Fibroblast of villous mesenchyme (primary cell): ENCODE measurements at regions not wholly inside any gene's neighbourhood (a gene's known extent, or its start where the extent isn't known, plus 50 kb on each side); places are given as distances from the start of the nearest gene placed in this dataset.

Source experiments
- DNase-seq: peaks from one replicate; pipeline ENCODE4 v3.0.0-alpha.2; 2010; ENCODE audit warnings: low read depth
- H3K4me3 ChIP-seq: 2 replicates; pipeline ENCODE4 v1.5.1; 2011; ENCODE audit warnings: low read depth, mild to moderate bottlenecking, low read length
- CTCF ChIP-seq: IDR thresholded peaks from 2 replicates; pipeline ENCODE4 v1.5.1; 2012; ENCODE audit warnings: low read depth, mild to moderate bottlenecking, low read length; ENCODE audit not compliant: insufficient read depth

DNA sequence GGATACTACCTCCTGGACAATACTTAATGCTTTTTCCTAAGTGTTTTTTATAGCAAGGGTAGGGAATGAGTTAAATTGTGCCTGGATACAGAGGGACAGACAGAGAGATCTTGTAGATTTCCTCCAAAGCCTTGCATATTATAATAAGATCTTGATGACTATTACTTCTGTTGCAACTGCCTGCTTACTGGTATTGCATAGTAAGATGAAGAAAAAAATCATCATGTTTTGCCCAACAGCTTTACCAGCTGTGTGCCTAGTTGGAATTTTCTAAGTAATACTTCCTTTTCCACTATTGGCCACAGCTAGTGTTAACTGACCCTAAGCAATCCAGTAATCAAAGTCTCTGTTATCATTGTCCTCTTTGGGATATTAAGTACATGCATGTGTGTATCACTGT, 139.0 kb downstream of the DCK start:
- H3K4me3 ChIP-seq: no peak overlapping the region
- DNase-seq: peak; percentile 18
- no peak for TF ChIP-seq CTCF

DNA sequence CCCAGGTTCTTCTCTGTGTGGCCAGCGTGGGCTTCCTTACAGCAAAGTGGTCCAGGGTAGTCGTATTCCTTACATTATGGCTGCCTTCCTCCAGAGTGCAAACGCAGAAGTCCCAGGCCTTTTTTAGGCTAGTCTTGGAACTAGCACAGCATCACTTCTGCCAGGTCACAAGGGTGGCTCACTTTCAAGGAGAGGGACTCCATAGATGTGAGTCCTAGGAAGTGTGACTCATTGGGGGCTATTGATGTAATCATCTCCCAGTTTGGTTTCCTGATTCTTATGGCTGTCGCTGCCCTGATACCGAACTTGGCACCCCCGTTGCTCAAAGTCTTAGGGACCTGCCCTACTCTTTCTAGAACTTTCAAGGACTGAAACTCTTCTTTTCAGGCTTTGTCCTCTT, 140.0 kb downstream of the DCK start:
- TF ChIP-seq CTCF: no peak
- no peak for DNase-seq
- no peak overlapping the region for H3K4me3 ChIP-seq

DNA sequence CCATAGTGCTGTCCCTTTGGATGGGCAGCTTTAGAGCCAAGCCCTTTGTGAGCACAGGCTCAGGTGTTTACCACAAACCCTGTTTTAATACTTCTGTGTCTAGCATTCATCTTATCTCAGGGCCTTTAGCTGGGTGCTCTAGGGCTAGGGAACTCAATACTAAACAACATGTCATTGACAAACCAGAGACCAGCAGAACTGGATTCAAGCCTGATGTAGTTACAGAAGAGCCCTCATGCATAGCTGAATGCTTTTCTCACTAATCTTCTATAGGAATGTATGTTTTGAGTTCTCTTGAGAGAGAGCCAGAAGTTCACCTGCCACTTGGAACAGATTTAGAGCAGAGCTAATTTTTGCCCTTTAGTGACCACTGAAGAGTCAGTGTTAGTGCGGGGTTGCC, 142.6 kb downstream of the DCK start:
- no peak for DNase-seq
- no peak for TF ChIP-seq CTCF

DNA sequence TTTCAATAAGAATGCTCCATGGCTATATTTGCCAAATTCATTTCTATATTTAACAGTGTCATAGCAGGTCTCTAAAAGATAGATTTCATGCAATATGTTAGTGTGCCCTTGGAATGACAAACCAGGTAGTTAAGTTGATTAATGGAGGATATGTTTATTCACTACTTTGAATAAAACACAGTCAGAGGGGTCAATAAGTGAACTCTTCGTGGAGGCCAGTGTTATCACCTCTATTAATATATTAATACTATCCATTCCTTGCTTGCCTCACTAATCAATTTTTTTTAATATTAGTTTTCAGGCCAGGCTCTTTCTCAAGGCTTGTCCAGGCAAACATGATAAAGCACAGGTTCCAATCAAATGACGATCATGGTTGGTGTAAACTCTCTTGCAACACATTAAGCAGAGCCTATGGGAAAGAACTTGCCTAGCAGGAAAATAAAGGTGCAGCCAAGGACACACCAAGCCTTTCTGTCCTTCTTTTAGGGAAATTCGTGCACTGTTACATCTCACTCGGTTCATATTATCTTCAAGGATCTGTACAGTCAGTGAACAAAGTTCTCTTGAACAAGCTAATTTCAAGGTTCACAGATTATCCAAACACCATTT, 144.7 kb downstream of the DCK start:
- no peak overlapping the region for H3K4me3 ChIP-seq
- TF ChIP-seq CTCF: no peak
- no peak for DNase-seq

More for the DNA sequence above, 142.6 kb downstream of the DCK start:
- H3K4me3 ChIP-seq: no peak overlapping the region

GRCh38 chr4:71140563-71140962, 147.1 kb downstream of the DCK start:
- TF ChIP-seq CTCF: no peak
- no peak for DNase-seq

DNA sequence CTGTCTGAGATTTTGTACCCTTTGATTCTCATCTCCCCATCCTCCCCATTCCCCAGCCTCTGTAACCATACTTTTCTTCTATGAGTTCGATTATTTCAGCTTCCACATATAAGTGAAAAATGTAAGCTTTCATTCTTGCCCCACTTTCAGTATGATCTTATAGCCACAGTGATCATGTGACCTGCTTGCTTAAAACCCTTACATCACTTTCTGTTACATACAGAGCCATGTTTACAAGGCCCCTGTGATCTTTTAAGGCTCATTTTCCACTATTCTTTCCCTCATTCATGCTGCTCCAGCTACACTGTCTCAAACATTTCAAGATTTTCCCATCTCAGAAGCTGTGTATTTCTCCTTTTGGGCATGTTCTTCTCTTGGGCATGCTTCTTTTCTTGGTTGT, 147.7 kb downstream of the DCK start:
- DNase-seq: peak; percentile 15
- TF ChIP-seq CTCF: no peak
- H3K4me3 ChIP-seq: no peak overlapping the region

More at GRCh38 chr4:71140563-71140962, 147.1 kb downstream of the DCK start:
- no peak overlapping the region for H3K4me3 ChIP-seq

GRCh38 chr4:71147261-71147660, 153.8 kb downstream of the DCK start:
- no peak overlapping the region for H3K4me3 ChIP-seq
- TF ChIP-seq CTCF: no peak
- DNase-seq: no peak
